Heart right ventricle (tissue), 16 donors: ENCODE measurements at regions not wholly inside any gene's neighbourhood (a gene's known extent, or its start where the extent isn't known, plus 50 kb on each side); places are given as distances from the start of the nearest gene placed in this dataset.
A peak's percentile ranks its signal among the peaks of the same experiment; 100 is the strongest.

ENCODE experiments used
- ATAC-seq, 8 donors: fragments of 200-7000 bp; cut with Tn5 transposase; one replicate each; pipeline ENCODE4 v1.9.1; 2020; ENCODE audit warnings: mild to moderate bottlenecking in 8 of 8, moderate library complexity in 8 of 8, moderate number of reproducible peaks in 1 of 8
- DNase-seq, 2 donors: peaks; one replicate each; pipeline ENCODE4 v3.0.0-alpha.2; 2020
- H3K27ac ChIP-seq, 10 donors: fragments of 200-600 bp; sonication (generic) in 2 of 10; one replicate each; pipeline versions ENCODE4 v1.5.0 to v1.8.0; 2020 to 2022; ENCODE audit warnings: mild to moderate bottlenecking in 3 of 10
- H3K27me3 ChIP-seq, 7 donors: fragments of 200-600 bp; one replicate each; pipeline ENCODE4 v1.8.0; 2021 to 2022; ENCODE audit warnings: mild to moderate bottlenecking in 2 of 7
- H3K36me3 ChIP-seq, 9 donors: fragments of 200-600 bp; sonication (generic) in 1 of 9; one replicate each; pipeline versions ENCODE4 v1.5.0 to v1.8.0; 2020 to 2022; ENCODE audit warnings: mild to moderate bottlenecking in 2 of 9
- H3K4me1 ChIP-seq, 9 donors: fragments of 200-600 bp; sonication (generic) in 1 of 9; one replicate each; pipeline versions ENCODE4 v1.5.0 to v1.8.0; 2020 to 2022; ENCODE audit warnings: mild to moderate bottlenecking in 4 of 9
- H3K4me3 ChIP-seq, 10 donors: fragments of 200-600 bp; sonication (generic) in 2 of 10; one replicate each; pipeline versions ENCODE4 v1.5.0 to v1.8.0; 2020 to 2022; ENCODE audit warnings: mild to moderate bottlenecking in 7 of 10, moderate library complexity in 2 of 10
- H3K9me3 ChIP-seq, 11 donors: fragments of 200-600 bp in 10 of 11; sonication (generic) in 2 of 11; one replicate each; pipeline versions ENCODE4 v1.5.0 to v1.8.0; 2013 to 2022; ENCODE audit warnings: mild to moderate bottlenecking in 2 of 11, control low read depth in 1 of 11, moderate library complexity in 1 of 11
- WGBS, 2 donors: extraction: QIAGEN DNeasy Blood & Tissue Kit; methylation state at CpG; one replicate each; pipeline ENCODE4 v1.1.7; 2013; ENCODE audit warnings: inconsistent platforms in 1 of 2; 5-methylcytosine and 5-hydroxymethylcytosine counted together
- intact Hi-C, 10 donors: fragments of 100-400 bp; cut with DNase I; formaldehyde crosslinking; loops; one replicate each; pipeline versions ENCODE4 v1.11.1 to v1.14.2; 2022
- TF ChIP-seq, protein P1 (sequence below), 9 donors: fragments of 200-600 bp; sonication (generic) in 2 of 9; IDR thresholded peaks; one replicate each; pipeline versions ENCODE4 v1.5.0 to v1.8.0; 2021 to 2022; ENCODE audit warnings: antibody characterized with exemption in 9 of 9, mild to moderate bottlenecking in 5 of 9, moderate library complexity in 1 of 9
- donor health status: Arrhythmogenic right ventricular cardiomyopathy.
- donor health status: ischemic (EF 13 %, LVEDD 7.1; RV severe dilation, severe dysfunction).
- donor health status: healthy with polysubstance abuse.
- donor health status: DM: no; HTN: yes; CAD: no.
- donor health status: DM: no; HTN: no; CAD: no.
- donor health status: ischemic (EF 25% LVEDD 6.9; RV normal size, moderate dysfunction).
- donor health status: ischemic (EF 25% LVEDD 5.7; RV mildly dilated, moderate dysfunction).
- donor health status: healthy.
- donor health status: DM: yes; HTN: yes; CAD: no.
- donor health status: Ischemic cardiomyopathy.
- donor health status: ischemic (EF 35%, LVEDD 5.7; RV mildly dilated, moderate dysfunction).
- donor health status: nonischemic (EF 11% LVEDD 7.7; RV severe dilation, severe dysfunction).
- donor health status: DM: yes; HTN: yes; CAD: no.
- donor health status: PGD.
- donor health status: ischemic (EF 29% LVEDD 5.4; RV normal size, mild dysfunction).
- donor health status: nonischemic (EF 23%, LVEDD 6.1; RV moderate dilation, normal function).

DNA sequence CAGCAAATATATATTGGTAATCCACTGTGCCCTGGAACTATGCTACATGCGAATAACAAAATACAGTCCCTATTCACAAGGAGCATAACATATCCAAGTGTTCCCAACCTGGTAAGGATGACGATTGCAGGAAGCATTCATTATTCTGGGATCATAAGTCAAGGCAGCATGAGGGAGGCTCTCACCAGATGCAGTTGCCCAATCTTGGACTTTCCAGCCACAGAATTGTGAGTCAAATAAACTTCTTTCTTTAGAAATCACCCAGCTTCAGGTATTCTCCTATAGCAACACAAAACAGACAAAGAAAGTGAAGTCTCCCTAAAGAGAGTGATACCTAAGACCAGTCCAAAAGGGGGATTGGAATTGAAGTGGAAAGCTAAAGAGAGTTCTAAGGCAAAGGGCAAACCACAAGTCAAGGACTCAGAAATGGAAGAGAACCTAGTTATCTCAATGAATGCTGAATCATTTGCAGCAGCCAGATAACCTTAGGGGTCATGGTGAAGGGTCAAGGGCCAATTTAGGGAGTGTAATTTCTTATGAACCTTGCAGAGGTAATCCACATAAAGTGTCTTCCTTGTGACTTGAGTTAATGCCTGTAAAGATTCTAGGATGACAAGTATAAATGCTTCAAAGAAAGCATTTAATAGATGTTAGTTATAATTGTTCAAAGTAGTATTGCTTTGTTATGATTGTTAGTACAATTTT lies 103.1 kb upstream of the PCDH7 start:
- Histone ChIP-seq H3K4me1 (no peaks in the 10 kb centered on the region), H3K9me3 (no peaks in the 10 kb centered on the region), H3K27me3 (no peaks in the 10 kb centered on the region), H3K36me3 (no peaks in the 10 kb centered on the region), H3K4me3 (no peak overlapping the region), H3K27ac (no peak overlapping the region)
- intact Hi-C loops = no loop called here
- DNase-seq (no peak), ATAC-seq (no peak)
- TF ChIP-seq, protein P1, sequence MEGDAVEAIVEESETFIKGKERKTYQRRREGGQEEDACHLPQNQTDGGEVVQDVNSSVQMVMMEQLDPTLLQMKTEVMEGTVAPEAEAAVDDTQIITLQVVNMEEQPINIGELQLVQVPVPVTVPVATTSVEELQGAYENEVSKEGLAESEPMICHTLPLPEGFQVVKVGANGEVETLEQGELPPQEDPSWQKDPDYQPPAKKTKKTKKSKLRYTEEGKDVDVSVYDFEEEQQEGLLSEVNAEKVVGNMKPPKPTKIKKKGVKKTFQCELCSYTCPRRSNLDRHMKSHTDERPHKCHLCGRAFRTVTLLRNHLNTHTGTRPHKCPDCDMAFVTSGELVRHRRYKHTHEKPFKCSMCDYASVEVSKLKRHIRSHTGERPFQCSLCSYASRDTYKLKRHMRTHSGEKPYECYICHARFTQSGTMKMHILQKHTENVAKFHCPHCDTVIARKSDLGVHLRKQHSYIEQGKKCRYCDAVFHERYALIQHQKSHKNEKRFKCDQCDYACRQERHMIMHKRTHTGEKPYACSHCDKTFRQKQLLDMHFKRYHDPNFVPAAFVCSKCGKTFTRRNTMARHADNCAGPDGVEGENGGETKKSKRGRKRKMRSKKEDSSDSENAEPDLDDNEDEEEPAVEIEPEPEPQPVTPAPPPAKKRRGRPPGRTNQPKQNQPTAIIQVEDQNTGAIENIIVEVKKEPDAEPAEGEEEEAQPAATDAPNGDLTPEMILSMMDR (IDR thresholded peaks at IDR 0.05) = no peak
- WGBS, 2 donors = 84 to 89% methylated on average over 2 of the region's 2 CpGs

DNA sequence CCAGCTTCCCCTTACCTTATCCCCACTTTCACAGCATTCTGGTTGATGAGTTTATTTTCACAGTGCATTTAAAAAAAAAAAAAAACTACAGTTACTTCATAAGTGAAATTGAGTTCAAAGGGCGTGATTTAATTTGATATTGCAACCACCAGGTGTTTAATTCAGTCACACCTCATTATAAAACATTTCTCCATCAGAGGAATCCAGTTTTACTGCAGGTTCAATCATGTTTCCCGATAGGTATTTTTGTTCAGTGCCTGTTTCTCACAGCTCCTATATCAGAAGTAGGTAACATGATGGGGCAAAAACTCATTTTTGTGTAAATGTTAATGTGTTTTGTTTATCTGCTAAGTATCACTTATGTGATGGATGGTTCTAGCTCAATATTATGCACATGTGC lies 102.3 kb upstream of the PCDH7 start:
- Histone ChIP-seq H3K9me3 (no peaks in the 10 kb centered on the region), H3K36me3 (no peaks in the 10 kb centered on the region), H3K27me3 (no peaks in the 10 kb centered on the region), H3K4me1 (no peaks in the 10 kb centered on the region), H3K27ac (no peak overlapping the region), H3K4me3 (no peak overlapping the region)
- TF ChIP-seq, protein P1 (IDR thresholded peaks at IDR 0.05) = no peak
- no peak for ATAC-seq
- WGBS, 2 donors = 80 to 82% methylated on average over 2 of the region's 2 CpGs
- no peak for DNase-seq
- intact Hi-C loops = no loop called here

DNA sequence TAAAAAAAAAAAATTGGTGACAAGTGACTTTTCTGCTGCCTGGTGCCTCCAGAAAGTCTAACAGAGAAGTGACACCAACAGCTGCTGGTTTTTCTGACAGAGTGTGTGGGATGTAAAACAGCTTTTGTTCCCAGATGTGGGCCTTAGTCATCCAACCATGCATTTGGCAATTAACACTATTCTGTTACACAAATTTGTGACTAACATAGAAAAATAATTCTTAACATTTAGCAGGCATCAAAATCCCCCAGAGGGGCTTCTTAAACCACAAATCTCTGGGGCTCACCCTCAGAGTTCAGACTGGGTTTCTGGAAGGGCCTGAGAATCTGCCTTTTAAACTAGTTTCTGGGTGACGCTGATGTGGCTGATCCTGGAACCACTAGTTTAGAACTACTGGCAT lies 100.5 kb upstream of the PCDH7 start:
- no peak overlapping the region for H3K27ac ChIP-seq
- no peaks in the 10 kb centered on the region for H3K4me1 ChIP-seq
- TF ChIP-seq, protein P1 (IDR thresholded peaks at IDR 0.05) = no peak
- no peak overlapping the region for H3K4me3 ChIP-seq
- ATAC-seq = peak in 5 of 8 donors; percentile 42 to 73 (median 42)
- no peak for DNase-seq
- H3K27me3 ChIP-seq = no peaks in the 10 kb centered on the region
- intact Hi-C loops = no loop called here
- no peaks in the 10 kb centered on the region for H3K36me3 ChIP-seq
- no peaks in the 10 kb centered on the region for H3K9me3 ChIP-seq
- 0 to 29% methylated on average over 1 of the region's 1 CpG for WGBS, 2 donors

DNA sequence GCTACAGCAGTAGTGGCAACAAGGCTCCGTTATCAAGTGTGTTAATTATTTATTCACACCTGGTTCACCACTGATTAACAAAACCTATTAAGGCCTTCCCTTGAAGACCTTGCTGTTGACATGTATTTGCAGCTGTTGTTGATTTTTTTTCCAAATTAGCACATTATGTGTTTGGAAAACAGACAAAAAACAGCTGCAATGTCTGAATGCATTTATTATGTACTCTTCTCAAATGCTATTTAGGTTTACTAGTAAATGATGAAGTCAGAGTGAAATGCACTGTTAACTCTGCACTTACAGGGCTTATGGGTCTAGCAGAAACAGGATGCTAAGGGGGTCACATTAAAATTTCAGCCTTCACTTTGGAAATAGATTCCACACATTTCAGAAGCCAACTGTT lies 99.5 kb upstream of the PCDH7 start:
- TF ChIP-seq, protein P1 (IDR thresholded peaks at IDR 0.05) = no peak
- no peak for DNase-seq
- intact Hi-C loops = no loop called here

More for the DNA sequence above, 99.5 kb upstream of the PCDH7 start:
- Histone ChIP-seq H3K27me3 (no peaks in the 10 kb centered on the region), H3K9me3 (no peaks in the 10 kb centered on the region), H3K27ac (no peak overlapping the region), H3K36me3 (no peaks in the 10 kb centered on the region), H3K4me1 (no peaks in the 10 kb centered on the region), H3K4me3 (no peak overlapping the region)
- WGBS, 2 donors = 59 to 63% methylated on average over 1 of the region's 1 CpG
- ATAC-seq = no peak
